ENCODE measurements at regions not wholly inside any gene's neighbourhood (a gene's known extent, or its start where the extent isn't known, plus 50 kb on each side); places are given as distances from the start of the nearest gene placed in this dataset.

DNA sequence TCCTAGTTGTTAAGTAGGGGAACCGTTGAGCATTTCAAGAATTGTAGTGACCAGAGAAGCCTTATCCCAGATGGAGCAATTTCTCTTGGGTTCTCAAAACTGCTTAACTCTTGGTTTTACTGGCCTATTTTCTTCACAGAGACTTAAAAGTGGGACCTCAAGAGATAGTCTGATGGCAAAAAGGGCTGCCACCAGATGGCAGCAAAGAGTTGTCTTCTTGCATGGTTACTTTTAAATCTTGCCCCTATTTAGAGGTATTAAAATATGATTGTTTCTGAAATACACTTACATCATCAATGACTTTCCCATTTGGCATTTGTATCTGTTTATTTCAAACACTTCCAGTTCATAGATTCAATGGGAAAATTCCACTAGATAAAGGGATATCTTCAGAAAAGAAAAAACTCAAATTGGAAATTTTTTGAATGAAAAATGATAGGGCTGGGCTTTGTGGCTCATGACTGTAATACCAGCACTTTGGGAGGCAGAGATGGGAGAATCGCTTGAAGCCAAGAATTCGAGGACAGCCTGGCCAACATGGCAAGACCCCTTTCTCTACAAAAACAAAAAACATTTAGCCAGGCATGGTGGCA is 69.9 kb upstream of the CNTN1 start:
- H3K4me1 ChIP-seq (ENCODE audit: control insufficient read depth, insufficient read depth, low read length) = no peaks in the 10 kb centered on the region
- ChIA-PET SMC1A (ENCODE audit: uncharacterized antibody, unreplicated experiment) (interaction anchor here (0.8 to 1.6 kb wide), 5 partner anchors 62 to 330 kb away, joined by 3 to 8 read pairs (median 3); no protein-coding TSS in a partner anchor), RAD21 (ENCODE audit: unreplicated experiment) (no interaction called here), CTCF (interaction anchor here (0.9 to 3.4 kb wide), 7 partner anchors 125 to 300 kb away, joined by 3 to 20 read pairs (median 5); no protein-coding TSS in a partner anchor), POLR2A (no interaction called here)
- in situ Hi-C loops (cut with MboI) (loop anchor here (5.0 kb wide), 1 partner anchor 300 kb away; no protein-coding TSS in a partner anchor), intact Hi-C loops (cut with micrococcal nuclease; ENCODE audit: unreplicated experiment) (loop anchor here (1.0 kb wide), 1 partner anchor 299 kb away; no protein-coding TSS in a partner anchor)
- H3K4me3 ChIP-seq = no peak overlapping the region
- no peaks in the 10 kb centered on the region for H3K27me3 ChIP-seq (replicated peaks in 1 of 2; ENCODE audit: control insufficient read depth in 2 of 2, insufficient read depth in 2 of 2, low read length in 1 of 2)
- H4K20me1 ChIP-seq (ENCODE audit: control insufficient read depth, insufficient read depth) = no peaks in the 10 kb centered on the region
- H3K36me3 ChIP-seq (ENCODE audit: control insufficient read depth in 2 of 2, insufficient read depth in 2 of 2, low read length in 1 of 2) = no peaks in the 10 kb centered on the region
- DNase-seq (ENCODE audit: low read depth, low spot score) = no peak
- no TSS peak for BruUV-seq (replicated peaks)
- no peaks in the 10 kb centered on the region for H3K9me3 ChIP-seq (replicated peaks; ENCODE audit: control insufficient read depth, insufficient read depth, low read length)
- 17% methylated on average over 3 of the region's 3 CpGs for WGBS (ENCODE audit: insufficient coverage, insufficient replicate concordance, low lambda C conversion rate, missing lambda C conversion rate)
- no peak overlapping the region for H3K27ac ChIP-seq (ENCODE audit: control insufficient read depth, insufficient read depth)
- no peak overlapping the region for H2AFZ ChIP-seq (ENCODE audit: control insufficient read depth, low read depth, low read length)
- ATAC-seq = peak; percentile 82
- no peak for TF ChIP-seq HSF1 (IDR thresholded peaks at IDR 0.05; ENCODE audit: low read depth, low read length)
- no peak for TF ChIP-seq MTA2 (IDR thresholded peaks at IDR 0.05; ENCODE audit: low read depth)
- TF ChIP-seq SMC3 (IDR thresholded peaks at IDR 0.05; ENCODE audit: borderline replicate concordance, low read length) = peak; percentile 70; the same call in 1 of the 2 replicates
- TF ChIP-seq RAD21 (IDR thresholded peaks at IDR 0.05; ENCODE audit: insufficient read depth, low read depth, low read length) = peak; percentile 77
- TF ChIP-seq RAD51 (IDR thresholded peaks at IDR 0.05) = no peak
- TF ChIP-seq HDAC6 (IDR thresholded peaks at IDR 0.05; ENCODE audit: unreplicated experiment) = no peak
- no peak for TF ChIP-seq SMARCA5 (IDR thresholded peaks at IDR 0.05)
- peak; percentile 66 to 82 (median 71) for TF ChIP-seq CTCF (IDR thresholded peaks at IDR 0.05 in 2 of 3, conservative IDR thresholded peaks at IDR 0.05 in 1 of 3; ENCODE audit: control insufficient read depth in 2 of 3, extremely low read depth in 1 of 3, insufficient read depth in 1 of 3, low read depth in 3 of 3, low read length in 3 of 3)
- no peak overlapping the region for H3K4me2 ChIP-seq (ENCODE audit: control insufficient read depth, insufficient read depth)
- H3K9ac ChIP-seq (ENCODE audit: control insufficient read depth, insufficient read depth, low read length) = no peak overlapping the region
- no peaks in the 10 kb centered on the region for H3K79me2 ChIP-seq (ENCODE audit: control insufficient read depth, insufficient read depth, low read length)
- peak; percentile 96 for FAIRE-seq

All from GM12878 (cell line).